IMR-90 (cell line): ENCODE measurements at regions not wholly inside any gene's neighbourhood (a gene's known extent, or its start where the extent isn't known, plus 50 kb on each side); places are given as distances from the start of the nearest gene placed in this dataset.

Experiments used
- ATAC-seq: fragments of 200-7000 bp; cut with Tn5 transposase; 2 replicates; pipeline ENCODE4 v1.9.1; 2020; ENCODE audit warnings: low read depth, mild to moderate bottlenecking, moderate library complexity
- BruUV-seq: library from RNA; stranded (reverse); fragments of 400-500 nt; replicated peaks from 2 replicates; lab custom pipeline; 2021; lab: Mats Ljungman, UMichigan
- CTCF ChIA-PET: fragments of 300-600 bp; formaldehyde crosslinking; extraction: SDS; loops from one replicate; lab custom pipeline; 2021; ENCODE audit warnings: antibody characterized with exemption; lab: Yijun Ruan, JAX
- POLR2A ChIA-PET: fragments of 300-600 bp; sonication (Branson Sonifier 250); formaldehyde crosslinking; loops from one replicate; lab custom pipeline; 2022; ENCODE audit warnings: antibody characterized with exemption; ENCODE audit not compliant: unreplicated experiment; lab: Charles Lee
- DNase-seq: peaks from one replicate; pipeline ENCODE4 v3.0.0; 2013
- H2AFZ ChIP-seq: replicated peaks from 2 replicates; pipeline ENCODE3; 2013; ENCODE audit warnings: low read length, mild to moderate bottlenecking; ENCODE audit not compliant: poor library complexity
- H2AK5ac ChIP-seq: 2 replicates; pipeline ENCODE4 v1.6.1; 2013; ENCODE audit warnings: low read depth, low read length, inconsistent platforms
- H2AK9ac ChIP-seq: replicated peaks from 2 replicates; pipeline ENCODE3; 2013; ENCODE audit warnings: mild to moderate bottlenecking, low read depth, low read length, moderate library complexity; ENCODE audit not compliant: poor library complexity
- H2BK120ac ChIP-seq: 2 replicates; pipeline ENCODE4 v1.6.1; 2013; ENCODE audit warnings: low read depth, low read length, inconsistent platforms
- H2BK15ac ChIP-seq: 3 replicates; pipeline ENCODE4 v1.6.1; 2013; ENCODE audit warnings: low read depth, low read length, inconsistent platforms
- H2BK20ac ChIP-seq: 2 replicates; pipeline ENCODE4 v1.6.1; 2013; ENCODE audit warnings: low read depth, mild to moderate bottlenecking, inconsistent platforms, low read length, moderate library complexity
- H2BK5ac ChIP-seq: 2 replicates; pipeline ENCODE4 v1.6.1; 2013; ENCODE audit warnings: mild to moderate bottlenecking, low read depth, low read length, inconsistent platforms; ENCODE audit not compliant: poor library complexity, severe bottlenecking
- H3K14ac ChIP-seq: replicated peaks from 2 replicates; pipeline ENCODE4 v1.6.1; 2013; ENCODE audit warnings: low read depth, low read length, inconsistent platforms
- H3K18ac ChIP-seq: 2 replicates; pipeline ENCODE4 v1.6.1; 2013; ENCODE audit warnings: low read depth, low read length, control low read depth
- H3K23ac ChIP-seq: 2 replicates; pipeline ENCODE4 v1.6.1; 2013; ENCODE audit warnings: low read depth, low read length, inconsistent platforms
- H3K27ac ChIP-seq: 2 replicates; pipeline ENCODE4 v1.5.1; 2013; ENCODE audit warnings: mild to moderate bottlenecking, control low read depth, low read length; ENCODE audit not compliant: insufficient read depth
- H3K27me3 ChIP-seq: 2 replicates; pipeline ENCODE4 v1.6.1; 2013; ENCODE audit warnings: low read length; ENCODE audit not compliant: control insufficient read depth, insufficient read depth
- H3K36me3 ChIP-seq: 2 replicates; pipeline ENCODE4 v1.6.1; 2013; ENCODE audit warnings: low read length, mixed read lengths; ENCODE audit not compliant: control insufficient read depth, insufficient read depth
- H3K4ac ChIP-seq: 2 replicates; pipeline ENCODE4 v1.6.1; 2013; ENCODE audit warnings: low read depth, low read length, inconsistent platforms
- H3K4me1 ChIP-seq: 2 replicates; pipeline ENCODE4 v1.6.1; 2013; ENCODE audit warnings: low read length, mixed read lengths; ENCODE audit not compliant: control insufficient read depth, insufficient read depth
- H3K4me2 ChIP-seq: 2 replicates; pipeline ENCODE4 v1.6.1; 2013; ENCODE audit warnings: low read depth, mild to moderate bottlenecking, control low read depth, low read length, moderate library complexity
- H3K4me3 ChIP-seq: 2 replicates; pipeline ENCODE4 v1.5.1; 2013; ENCODE audit warnings: low read depth, mild to moderate bottlenecking, control low read depth, low read length, moderate library complexity; ENCODE audit not compliant: insufficient read depth
- H3K56ac ChIP-seq: 2 replicates; pipeline ENCODE4 v1.6.1; 2013; ENCODE audit warnings: low read length, inconsistent platforms; ENCODE audit not compliant: insufficient read depth; ENCODE audit errors: extremely low read depth
- H3K79me1 ChIP-seq, 2 experiments: 2 replicates each; pipeline ENCODE4 v1.6.1; 2013; ENCODE audit warnings: low read length in 2 of 2, inconsistent platforms in 1 of 2, low read depth in 1 of 2
- H3K9ac ChIP-seq: 2 replicates; pipeline ENCODE4 v1.6.1; 2013; ENCODE audit warnings: low read depth, low read length, control low read depth
- H3K9me1 ChIP-seq: 2 replicates; pipeline ENCODE4 v1.6.1; 2013; ENCODE audit warnings: low read length, inconsistent platforms; ENCODE audit not compliant: insufficient read depth
- H3K9me3 ChIP-seq: 2 replicates; pipeline ENCODE4 v1.6.1; 2013; ENCODE audit warnings: low read length; ENCODE audit not compliant: control insufficient read depth, insufficient read depth
- H4K20me1 ChIP-seq: 2 replicates; pipeline ENCODE4 v1.6.1; 2013; ENCODE audit warnings: low read length, inconsistent platforms; ENCODE audit not compliant: insufficient read depth
- H4K5ac ChIP-seq: 2 replicates; pipeline ENCODE4 v1.6.1; 2013; ENCODE audit warnings: mild to moderate bottlenecking, low read depth, low read length, control low read depth
- H4K8ac ChIP-seq, 2 experiments: 2 replicates each; pipeline ENCODE4 v1.6.1; 2013; ENCODE audit warnings: low read depth in 2 of 2, low read length in 2 of 2, control low read depth in 1 of 2, inconsistent platforms in 1 of 2
- H4K91ac ChIP-seq: 2 replicates; pipeline ENCODE4 v1.6.1; 2013; ENCODE audit warnings: low read depth, low read length, inconsistent platforms; ENCODE audit not compliant: insufficient read depth
- CTCF ChIP-seq: conservative IDR thresholded peaks from 2 replicates; pipeline ENCODE4 v1.5.1; 2012; ENCODE audit warnings: mild to moderate bottlenecking, low read depth, low read length, improper control_type of control experiment
- ELK1 ChIP-seq: fragments of 150-350 bp; IDR thresholded peaks from 2 replicates; pipeline ENCODE4 v1.6.1; 2016; ENCODE audit warnings: low read depth, mild to moderate bottlenecking, low read length, moderate library complexity, borderline replicate concordance
- FOS ChIP-seq: fragments of 150-350 bp; IDR thresholded peaks from 2 replicates; pipeline ENCODE4 v1.6.1; 2016; ENCODE audit warnings: low read depth, low read length
- MAFK ChIP-seq: IDR thresholded peaks from 2 replicates; pipeline ENCODE4 v1.6.1; 2012; ENCODE audit warnings: low read depth, low read length, improper control_type of control experiment
- POLR2A ChIP-seq: IDR thresholded peaks from 2 replicates; pipeline ENCODE4 v1.6.1; 2012; ENCODE audit warnings: mild to moderate bottlenecking, low read depth, low read length
- RAD21 ChIP-seq: IDR thresholded peaks from 2 replicates; pipeline ENCODE4 v1.6.1; 2012; ENCODE audit warnings: low read length, improper control_type of control experiment
- RCOR1 ChIP-seq: IDR thresholded peaks from 2 replicates; pipeline ENCODE4 v1.6.1; 2012; ENCODE audit warnings: mild to moderate bottlenecking, low read length, improper control_type of control experiment; ENCODE audit not compliant: insufficient replicate concordance
- SMC3 ChIP-seq: fragments of 150-350 bp; IDR thresholded peaks from 2 replicates; pipeline ENCODE4 v1.6.1; 2016; ENCODE audit warnings: low read depth, mild to moderate bottlenecking, antibody characterized with exemption, low read length, moderate library complexity
- WGBS, 2 experiments: methylation state at CpG; one replicate each; pipeline versions ENCODE4 v1.1.5 to v1.1.7; 2013; ENCODE audit warnings: missing lambda C conversion rate in 2 of 2; ENCODE audit not compliant: insufficient read length in 1 of 2; ENCODE audit errors: extremely low coverage in 2 of 2; 5-methylcytosine and 5-hydroxymethylcytosine counted together
- dilution Hi-C: fragments of 300-500 bp; cut with HindIII; formaldehyde crosslinking; loops from one replicate; pipeline ENCODE4 v1.14.3; 2018; ENCODE audit warnings: low sequenced_read_pairs; ENCODE audit not compliant: unreplicated experiment
- in situ Hi-C: fragments of 300-500 bp; cut with MboI; formaldehyde crosslinking; loops from 3 replicates; pipeline ENCODE4 v1.14.3; 2019; ENCODE audit warnings: low sequenced_read_pairs, inconsistent platforms, mixed read lengths
- intact Hi-C: fragments of 100-400 bp; cut with micrococcal nuclease; formaldehyde crosslinking; loops from 2 replicates; pipeline ENCODE4 v1.10.0; 2022

GRCh38 chr6:141744194-141744925, 388.4 kb upstream of the GJE1 start:
- no peak for ATAC-seq
- Histone ChIP-seq H3K27ac (no peak overlapping the region), H3K4ac (no peak overlapping the region), H4K20me1 (no peaks in the 10 kb centered on the region), H3K23ac (no peak overlapping the region), H2BK5ac (no peak overlapping the region), H3K4me2 (no peak overlapping the region), H3K9ac (no peak overlapping the region), H4K91ac (no peak overlapping the region), H3K9me3 (no peaks in the 10 kb centered on the region; the same call in 1 of the 2 replicates), H2BK120ac (no peak overlapping the region), H2AK5ac (no peak overlapping the region), H3K18ac (no peak overlapping the region), H3K9me1 (no peaks in the 10 kb centered on the region), H3K36me3 (no peaks in the 10 kb centered on the region), H2AK9ac (no peak overlapping the region), H3K14ac (no peak overlapping the region), H4K5ac (no peak overlapping the region), H2AFZ (no peak overlapping the region), H2BK20ac (no peak overlapping the region), H2BK15ac (no peak overlapping the region), H3K4me1 (no peaks in the 10 kb centered on the region), H3K27me3 (no peaks in the 10 kb centered on the region), H4K8ac (no peak overlapping the region), H3K79me1 (no peaks in the 10 kb centered on the region), H3K56ac (no peak overlapping the region), H3K4me3 (no peak overlapping the region)
- in situ Hi-C loops = no loop called here
- dilution Hi-C loops = no loop called here
- peak; percentile 12 for DNase-seq
- TF ChIP-seq RAD21 (no peak), MAFK (no peak), RCOR1 (no peak), SMC3 (no peak), FOS (no peak), ELK1 (no peak), CTCF (no peak), POLR2A (no peak)
- intact Hi-C loops = no loop called here
- BruUV-seq = no TSS peak
- WGBS, 2 experiments = no CpG with 5 or more reads among the region's 2 CpGs
- ChIA-PET POLR2A (no interaction called here), CTCF (interaction anchor here (1.4 kb wide), 1 partner anchor 9 kb away, joined by 3 read pairs; no protein-coding TSS in a partner anchor)
